HEK293T (cell line): ENCODE measurements at regions not wholly inside any gene's neighbourhood (a gene's known extent, or its start where the extent isn't known, plus 50 kb on each side); places are given as distances from the start of the nearest gene placed in this dataset.

Experiments used
- ARNT ChIP-seq: fragments of 450-650 bp; IDR thresholded peaks from 2 replicates; pipeline ENCODE4 v1.6.1; 2017; ENCODE audit warnings: mild to moderate bottlenecking
- BHLHE40 ChIP-seq: fragments of 450-650 bp; IDR thresholded peaks from 2 replicates; pipeline ENCODE4 v1.6.1; 2016; ENCODE audit warnings: mild to moderate bottlenecking, moderate library complexity, borderline replicate concordance
- ELF4 ChIP-seq: fragments of 450-650 bp; IDR thresholded peaks from 2 replicates; pipeline ENCODE4 v1.6.1; 2017; ENCODE audit warnings: antibody characterized with exemption
- FOXA1 ChIP-seq: fragments of 450-650 bp; IDR thresholded peaks from 2 replicates; pipeline ENCODE4 v1.6.1; 2016; ENCODE audit warnings: mild to moderate bottlenecking
- FOXM1 ChIP-seq: fragments of 450-650 bp; IDR thresholded peaks from 2 replicates; pipeline ENCODE4 v1.6.1; 2017; ENCODE audit warnings: mild to moderate bottlenecking, borderline replicate concordance
- SP1 ChIP-seq: fragments of 450-650 bp; IDR thresholded peaks from 2 replicates; pipeline ENCODE4 v1.6.1; 2017
- SUZ12 ChIP-seq: fragments of 450-650 bp; IDR thresholded peaks from 2 replicates; pipeline ENCODE4 v1.6.1; 2016; ENCODE audit warnings: mild to moderate bottlenecking
- TARDBP ChIP-seq: fragments of 450-650 bp; IDR thresholded peaks from 2 replicates; pipeline ENCODE4 v1.6.1; 2016

DNA sequence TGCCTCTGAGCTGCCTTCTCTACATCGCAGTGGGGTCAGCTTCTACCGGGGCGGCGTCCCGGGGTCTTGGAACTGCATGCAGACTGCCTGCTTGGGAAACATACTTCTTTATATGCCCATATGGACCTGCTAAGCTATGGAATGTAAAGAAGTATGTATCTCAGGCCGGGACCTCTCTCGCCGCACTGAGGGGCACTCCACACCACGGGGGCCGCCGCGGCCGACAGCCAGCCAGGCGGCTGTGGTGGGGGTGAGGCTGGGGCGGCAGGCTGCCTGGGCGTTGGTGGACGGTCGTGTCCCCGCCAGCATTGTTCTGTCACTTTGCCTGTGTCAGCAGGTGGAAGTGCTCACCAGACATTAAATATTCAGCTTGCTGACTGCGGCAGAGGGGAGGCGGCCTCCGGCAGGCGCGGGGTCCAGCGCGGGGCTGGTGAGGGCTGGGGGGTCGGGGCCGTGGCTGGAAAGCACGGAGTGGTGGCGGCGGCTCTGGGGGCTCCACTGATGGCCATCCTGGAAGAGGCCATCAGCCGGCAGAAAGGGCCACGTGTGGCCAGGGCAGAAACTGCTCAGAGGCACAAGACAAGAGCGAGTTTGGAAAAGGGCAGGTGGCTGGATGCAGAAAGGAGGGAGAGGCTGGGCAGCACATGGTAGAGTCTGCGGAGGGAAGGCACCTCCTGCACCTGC, 78.6 kb upstream of the GATA5 start:
- TF ChIP-seq ELF4 (no peak), FOXM1 (no peak), BHLHE40 (no peak), ARNT (no peak), SP1 (no peak), FOXA1 (no peak), TARDBP (no peak), SUZ12 (no peak)
